Neural progenitor cell (in vitro differentiated cells): ENCODE measurements at regions not wholly inside any gene's neighbourhood (a gene's known extent, or its start where the extent isn't known, plus 50 kb on each side); places are given as distances from the start of the nearest gene placed in this dataset.

Experiments used
- DNase-seq: peaks from one replicate; pipeline ENCODE4 v3.0.0-alpha.2; 2016; ENCODE audit warnings: low spot score
- H2AFZ ChIP-seq: fragments of 200-600 bp; sonication (generic); replicated peaks from 2 replicates; pipeline ENCODE4 v1.6.1; 2016; ENCODE audit warnings: antibody characterized with exemption
- H3F3A ChIP-seq: fragments of 200-600 bp; sonication (generic); 2 replicates; pipeline ENCODE4 v1.6.1; 2016; ENCODE audit warnings: antibody characterized with exemption, low read depth
- H3K27ac ChIP-seq: fragments of 200-600 bp; sonication (generic); 2 replicates; pipeline ENCODE4 v1.5.1; 2016; ENCODE audit warnings: mild to moderate bottlenecking
- H3K27me3 ChIP-seq: fragments of 200-600 bp; sonication (generic); 2 replicates; pipeline ENCODE4 v1.6.1; 2016; ENCODE audit warnings: mild to moderate bottlenecking, moderate library complexity
- H3K36me3 ChIP-seq: fragments of 200-600 bp; sonication (generic); 2 replicates; pipeline ENCODE4 v1.5.1; 2016
- H3K4me1 ChIP-seq: fragments of 200-600 bp; sonication (generic); 2 replicates; pipeline ENCODE4 v1.6.1; 2016; ENCODE audit warnings: mixed run types
- H3K4me2 ChIP-seq: fragments of 200-600 bp; sonication (generic); 2 replicates; pipeline ENCODE4 v1.6.1; 2016
- H3K4me3 ChIP-seq: fragments of 200-600 bp; sonication (generic); 2 replicates; pipeline ENCODE4 v1.5.1; 2016
- H3K79me2 ChIP-seq: fragments of 200-600 bp; sonication (generic); 2 replicates; pipeline ENCODE4 v1.6.1; 2016; ENCODE audit warnings: low read depth
- H3K9ac ChIP-seq: fragments of 200-600 bp; sonication (generic); 2 replicates; pipeline ENCODE4 v1.6.1; 2016
- H3K9me3 ChIP-seq: fragments of 200-600 bp; sonication (generic); 2 replicates; pipeline ENCODE4 v1.5.1; 2016; ENCODE audit warnings: low read depth
- H4K20me1 ChIP-seq: fragments of 200-600 bp; sonication (generic); 2 replicates; pipeline ENCODE4 v1.6.1; 2016; ENCODE audit warnings: low read depth
- H3K27ac Mint-ChIP-seq: 3 replicates; pipeline ENCODE4 v1.8.0; 2021; ENCODE audit warnings: mixed read lengths
- H3K27me3 Mint-ChIP-seq: 2 replicates; pipeline ENCODE4 v1.8.0; 2022; ENCODE audit warnings: low read depth, mild to moderate bottlenecking, inconsistent platforms, moderate library complexity, mixed read lengths; ENCODE audit not compliant: insufficient read depth
- H3K36me3 Mint-ChIP-seq: 3 replicates; pipeline ENCODE4 v1.8.0; 2021; ENCODE audit warnings: mixed read lengths
- H3K4me1 Mint-ChIP-seq: 3 replicates; pipeline ENCODE4 v1.8.0; 2021; ENCODE audit warnings: mixed read lengths
- H3K4me3 Mint-ChIP-seq: 3 replicates; pipeline ENCODE4 v1.8.0; 2021; ENCODE audit warnings: mild to moderate bottlenecking, moderate library complexity, mixed read lengths
- H3K9me3 Mint-ChIP-seq: 3 replicates; pipeline ENCODE4 v1.8.0; 2020; ENCODE audit warnings: mixed read lengths
- EZH2 ChIP-seq: fragments of 200-600 bp; sonication (generic); IDR thresholded peaks from 2 replicates; pipeline ENCODE4 v1.6.1; 2017; ENCODE audit warnings: antibody characterized with exemption, mild to moderate bottlenecking, moderate library complexity
- EZH2phosphoT487 ChIP-seq: fragments of 200-600 bp; sonication (generic); IDR thresholded peaks from 2 replicates; pipeline ENCODE4 v1.6.1; 2017; ENCODE audit warnings: antibody characterized with exemption
- TF ChIP-seq, protein P1 (sequence below): fragments of 200-600 bp; sonication (generic); IDR thresholded peaks from 2 replicates; pipeline ENCODE4 v1.5.1; 2017; ENCODE audit warnings: antibody characterized with exemption, mild to moderate bottlenecking

DNA sequence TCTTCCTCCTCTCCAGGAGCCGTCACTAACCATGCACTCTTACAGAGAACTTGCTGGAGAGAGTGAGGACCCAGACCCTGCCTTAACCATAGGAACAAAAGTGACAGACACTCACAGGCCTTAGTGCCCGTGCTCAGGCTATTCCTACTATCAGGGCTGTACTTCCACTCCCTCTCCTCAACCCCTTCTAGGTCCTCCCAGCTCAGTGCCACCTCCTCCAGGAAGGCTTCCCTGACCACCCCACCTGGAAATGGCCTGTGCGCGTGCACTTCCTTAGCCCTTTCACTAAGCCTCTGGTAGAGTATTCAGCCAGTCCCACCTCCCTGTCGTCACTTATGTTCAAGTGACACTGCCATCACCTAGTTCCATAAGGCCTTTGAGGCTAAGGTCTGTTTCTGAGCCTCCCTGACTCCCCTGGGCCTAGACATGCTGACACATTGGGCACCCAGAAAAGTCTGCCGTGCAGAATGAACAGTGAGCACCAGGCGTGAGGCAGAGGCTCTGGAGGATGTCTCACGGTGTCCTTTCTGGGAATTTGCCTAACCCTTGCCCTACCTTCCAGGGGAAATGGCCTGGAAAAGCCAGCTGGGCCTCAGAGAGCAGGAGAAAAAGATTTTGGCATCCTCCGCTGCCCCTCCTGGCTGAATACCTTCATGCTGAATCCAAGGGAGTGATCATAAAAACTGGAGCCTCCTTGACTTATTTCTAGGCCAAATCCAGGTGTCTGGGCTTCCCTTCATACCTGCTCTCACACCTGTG, 108.6 kb upstream of the SMAD3 start:
- Histone ChIP-seq H3K4me2 (no peak overlapping the region), H3K27ac (no peak overlapping the region), H3K4me3 (no peak overlapping the region), H2AFZ (no peak overlapping the region), H3K4me1 (peaks cover 11% of the 10 kb centered on the region), H4K20me1 (no peaks in the 10 kb centered on the region), H3K9me3 (no peaks in the 10 kb centered on the region), H3K36me3 (no peaks in the 10 kb centered on the region), H3K79me2 (no peaks in the 10 kb centered on the region), H3K9ac (no peak overlapping the region), H3F3A (no peaks in the 10 kb centered on the region), H3K27me3 (no peaks in the 10 kb centered on the region)
- Mint-ChIP-seq H3K9me3 (no peaks in the 10 kb centered on the region), H3K27me3 (peaks cover 18% of the 10 kb centered on the region), H3K4me1 (peaks cover 15% of the 10 kb centered on the region), H3K36me3 (no peaks in the 10 kb centered on the region), H3K27ac (no peak overlapping the region), H3K4me3 (no peak overlapping the region)
- DNase-seq: no peak
- TF ChIP-seq EZH2phosphoT487 (no peak), EZH2 (no peak)
- TF ChIP-seq, protein P1, sequence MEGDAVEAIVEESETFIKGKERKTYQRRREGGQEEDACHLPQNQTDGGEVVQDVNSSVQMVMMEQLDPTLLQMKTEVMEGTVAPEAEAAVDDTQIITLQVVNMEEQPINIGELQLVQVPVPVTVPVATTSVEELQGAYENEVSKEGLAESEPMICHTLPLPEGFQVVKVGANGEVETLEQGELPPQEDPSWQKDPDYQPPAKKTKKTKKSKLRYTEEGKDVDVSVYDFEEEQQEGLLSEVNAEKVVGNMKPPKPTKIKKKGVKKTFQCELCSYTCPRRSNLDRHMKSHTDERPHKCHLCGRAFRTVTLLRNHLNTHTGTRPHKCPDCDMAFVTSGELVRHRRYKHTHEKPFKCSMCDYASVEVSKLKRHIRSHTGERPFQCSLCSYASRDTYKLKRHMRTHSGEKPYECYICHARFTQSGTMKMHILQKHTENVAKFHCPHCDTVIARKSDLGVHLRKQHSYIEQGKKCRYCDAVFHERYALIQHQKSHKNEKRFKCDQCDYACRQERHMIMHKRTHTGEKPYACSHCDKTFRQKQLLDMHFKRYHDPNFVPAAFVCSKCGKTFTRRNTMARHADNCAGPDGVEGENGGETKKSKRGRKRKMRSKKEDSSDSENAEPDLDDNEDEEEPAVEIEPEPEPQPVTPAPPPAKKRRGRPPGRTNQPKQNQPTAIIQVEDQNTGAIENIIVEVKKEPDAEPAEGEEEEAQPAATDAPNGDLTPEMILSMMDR: no peak

DNA sequence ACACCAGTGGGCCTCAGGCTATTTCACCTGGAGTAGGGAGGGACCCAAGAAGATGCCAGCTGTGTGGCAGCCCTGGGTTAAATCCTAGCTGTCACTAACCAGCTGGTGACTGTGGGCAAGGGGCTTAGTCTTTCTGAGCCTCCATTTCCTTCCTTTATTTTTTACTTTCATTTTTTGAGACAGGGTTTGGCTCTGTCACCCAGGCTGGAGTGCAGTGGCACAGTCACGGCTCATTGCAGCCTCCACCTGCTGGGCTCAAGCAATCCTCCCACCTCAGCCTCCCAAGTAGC, 108.0 kb upstream of the SMAD3 start:
- Mint-ChIP-seq H3K36me3 (no peaks in the 10 kb centered on the region), H3K9me3 (no peaks in the 10 kb centered on the region), H3K27ac (no peak overlapping the region), H3K27me3 (peaks cover 18% of the 10 kb centered on the region), H3K4me1 (peaks cover 15% of the 10 kb centered on the region), H3K4me3 (no peak overlapping the region)
- TF ChIP-seq EZH2 (no peak), EZH2phosphoT487 (no peak)
- TF ChIP-seq, protein P1: no peak
- H3K9me3 ChIP-seq: no peaks in the 10 kb centered on the region
- H2AFZ ChIP-seq: no peak overlapping the region
- no peak overlapping the region for H3K4me2 ChIP-seq
- no peaks in the 10 kb centered on the region for H3K36me3 ChIP-seq
- H3K4me3 ChIP-seq: no peak overlapping the region
- no peaks in the 10 kb centered on the region for H3K79me2 ChIP-seq
- H4K20me1 ChIP-seq: no peaks in the 10 kb centered on the region
- H3K27ac ChIP-seq: no peak overlapping the region
- H3F3A ChIP-seq: no peaks in the 10 kb centered on the region
- peaks cover 13% of the 10 kb centered on the region for H3K4me1 ChIP-seq
- no peaks in the 10 kb centered on the region for H3K27me3 ChIP-seq
- DNase-seq: no peak
- H3K9ac ChIP-seq: no peak overlapping the region

DNA sequence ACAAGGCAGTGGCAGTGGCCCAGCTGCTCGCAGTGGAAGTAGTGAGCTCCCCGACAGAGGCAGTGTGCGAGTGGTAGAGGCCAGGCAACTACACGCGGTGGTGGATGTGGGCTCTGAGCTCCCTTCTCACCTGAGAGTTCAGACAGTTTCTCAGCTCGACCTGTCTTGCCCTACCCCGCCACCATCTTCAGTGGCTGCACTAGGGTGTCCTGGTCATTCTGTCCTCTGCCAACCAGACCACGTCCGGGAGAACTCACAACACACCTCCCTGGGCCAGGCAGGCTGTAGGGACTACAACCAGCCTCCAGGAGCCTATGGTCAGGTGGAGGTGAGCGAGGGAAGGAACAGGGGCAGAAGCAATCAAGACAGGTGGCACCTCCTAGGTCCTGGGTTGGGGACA, 106.3 kb upstream of the SMAD3 start:
- H3K36me3 ChIP-seq: no peaks in the 10 kb centered on the region
- H2AFZ ChIP-seq: no peak overlapping the region
- no peak overlapping the region for H3K27ac ChIP-seq
- H3K4me2 ChIP-seq: no peak overlapping the region
- TF ChIP-seq, protein P1: no peak
- TF ChIP-seq EZH2 (no peak), EZH2phosphoT487 (no peak)
- peaks cover 13% of the 10 kb centered on the region for H3K4me1 ChIP-seq
- no peak overlapping the region for H3K4me3 ChIP-seq
- DNase-seq: no peak
- no peaks in the 10 kb centered on the region for H3K9me3 ChIP-seq
- Mint-ChIP-seq H3K9me3 (no peaks in the 10 kb centered on the region), H3K36me3 (no peaks in the 10 kb centered on the region), H3K27ac (no peak overlapping the region), H3K27me3 (peaks cover 11% of the 10 kb centered on the region), H3K4me3 (no peak overlapping the region), H3K4me1 (peaks cover 15% of the 10 kb centered on the region)
- no peak overlapping the region for H3K9ac ChIP-seq
- H3K79me2 ChIP-seq: no peaks in the 10 kb centered on the region
- H4K20me1 ChIP-seq: no peaks in the 10 kb centered on the region
- no peaks in the 10 kb centered on the region for H3F3A ChIP-seq
- H3K27me3 ChIP-seq: no peaks in the 10 kb centered on the region
